Spleen (tissue), 11 donors: ENCODE measurements at regions not wholly inside any gene's neighbourhood (a gene's known extent, or its start where the extent isn't known, plus 50 kb on each side); places are given as distances from the start of the nearest gene placed in this dataset.

Experiments used
- DNase-seq: peaks from one replicate; pipeline ENCODE4 v3.0.0-alpha.2; 2020
- H3K27ac ChIP-seq, 8 donors: fragments of 200-600 bp; sonication (generic) in 7 of 8; 1 replicate in 4 of 8; 2 replicates in 4 of 8; pipeline versions ENCODE4 v1.5.0 to v1.8.0; 2016 to 2021; ENCODE audit warnings: inconsistent platforms in 4 of 8, mild to moderate bottlenecking in 4 of 8, moderate library complexity in 1 of 8
- H3K27me3 ChIP-seq, 7 donors: fragments of 200-600 bp; sonication (generic) in 6 of 7; replicated peaks in 1 of 7; 1 replicate in 4 of 7; 2 replicates in 3 of 7; pipeline versions ENCODE4 v1.5.0 to v1.8.0; 2016 to 2021; ENCODE audit warnings: inconsistent platforms in 3 of 7, mild to moderate bottlenecking in 1 of 7
- H3K36me3 ChIP-seq, 6 donors: fragments of 200-600 bp; sonication (generic) in 5 of 6; 1 replicate in 4 of 6; 2 replicates in 2 of 6; pipeline versions ENCODE4 v1.5.0 to v1.8.0; 2016 to 2021; ENCODE audit warnings: inconsistent platforms in 2 of 6
- H3K4me1 ChIP-seq, 6 donors: fragments of 200-600 bp; sonication (generic) in 5 of 6; 1 replicate in 3 of 6; 2 replicates in 3 of 6; pipeline versions ENCODE4 v1.5.0 to v1.8.0; 2016 to 2021; ENCODE audit warnings: inconsistent platforms in 3 of 6
- H3K4me3 ChIP-seq, 8 donors: fragments of 200-600 bp; sonication (generic) in 7 of 8; 1 replicate in 4 of 8; 2 replicates in 4 of 8; pipeline versions ENCODE4 v1.5.0 to v1.8.0; 2016 to 2021; ENCODE audit warnings: inconsistent platforms in 4 of 8, mild to moderate bottlenecking in 4 of 8, moderate library complexity in 2 of 8
- H3K9me3 ChIP-seq, 8 donors: fragments of 200-600 bp; sonication (generic) in 7 of 8; 1 replicate in 4 of 8; 2 replicates in 4 of 8; pipeline versions ENCODE4 v1.5.0 to v1.8.0; 2016 to 2021; ENCODE audit warnings: inconsistent platforms in 4 of 8
- CTCF ChIP-seq, 11 experiments: fragments of 200-600 bp in 7 of 11; fragments of 450-650 bp in 4 of 11; sonication (generic) in 4 of 11; IDR thresholded peaks in 8 of 11; conservative IDR thresholded peaks in 3 of 11; 1 replicate in 7 of 11; 2 replicates in 4 of 11; pipeline versions ENCODE4 v1.4.0 to v1.8.0; 2016 to 2021; ENCODE audit warnings: antibody characterized with exemption in 11 of 11, inconsistent platforms in 4 of 11, mild to moderate bottlenecking in 1 of 11
- POLR2A ChIP-seq, 3 donors: fragments of 450-650 bp; IDR thresholded peaks; one replicate each; pipeline ENCODE4 v1.5.1; 2017; ENCODE audit warnings: antibody characterized with exemption in 3 of 3, mild to moderate bottlenecking in 1 of 3
- POLR2AphosphoS5 ChIP-seq, 3 donors: sonication (generic); formaldehyde crosslinking; IDR thresholded peaks; one replicate each; pipeline ENCODE4 v1.5.1; 2017; ENCODE audit warnings: antibody characterized with exemption in 3 of 3
- WGBS, 5 donors: extraction: QIAGEN DNeasy Blood & Tissue Kit in 3 of 5; methylation state at CpG; one replicate each; pipeline versions ENCODE4 v1.1.5 to v1.1.7; 2013 to 2018; 5-methylcytosine and 5-hydroxymethylcytosine counted together
- intact Hi-C: fragments of 100-400 bp; cut with DNase I; formaldehyde crosslinking; loops from one replicate; pipeline ENCODE4 v1.15.0; 2023; ENCODE audit warnings: low total_unique reads
- donor health status: healthy with polysubstance abuse.
- donor health status: DM: no; HTN: no; CAD: no; lungs with moderate emphysema.
- donor health status: DM: no; HTN: no; CAD: no.
- donor health status: Bipolar disorder and iron deficiency.
- donor health status: healthy.
- donor health status: DM: no; HTN: no; CAD: no.
- donor health status: DM: yes; HTN: yes; CAD: no.

DNA sequence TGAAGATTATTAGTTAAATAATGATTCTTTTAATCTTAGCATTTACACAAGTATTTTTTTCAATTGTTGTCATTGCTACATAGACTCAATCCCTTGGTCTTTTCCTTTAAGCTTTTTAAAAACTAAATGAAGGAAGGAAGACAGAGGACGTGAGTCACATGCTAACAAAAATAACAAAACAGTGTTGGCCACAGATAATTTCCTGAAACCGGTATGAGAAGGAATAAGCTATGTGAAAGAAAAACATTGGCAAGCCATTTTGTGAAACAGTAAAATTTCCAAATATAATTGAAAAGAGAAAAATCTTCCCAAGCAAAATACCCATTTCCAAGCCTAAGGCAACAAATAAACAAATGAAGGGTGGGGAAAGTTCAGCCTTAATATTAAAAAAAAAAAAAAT lies 223.0 kb downstream of the AHR start:
- peaks cover 0 to 4% (median 0%) of the 10 kb centered on the region in 6 donors for H3K4me1 ChIP-seq
- 10 to 21% (median 15%) methylated on average over 2 of the region's 2 CpGs for WGBS, 5 donors
- H3K27me3 ChIP-seq = no peaks in the 10 kb centered on the region
- DNase-seq = no peak
- H3K9me3 ChIP-seq = no peaks in the 10 kb centered on the region
- peak overlapping the region in 3 of 8 donors; percentile 1 to 22 (median 6) for H3K27ac ChIP-seq
- no peaks in the 10 kb centered on the region for H3K36me3 ChIP-seq
- no peak for TF ChIP-seq POLR2A (IDR thresholded peaks at IDR 0.05)
- no peak overlapping the region for H3K4me3 ChIP-seq
- intact Hi-C loops = loop anchor here (10.0 kb wide), 1 partner anchor 217 kb away; no protein-coding TSS in a partner anchor

- no peaks in the 10 kb centered on the region for H3K36me3 ChIP-seq
- no peak for DNase-seq
- no peaks in the 10 kb centered on the region for H3K9me3 ChIP-seq
- no peaks in the 10 kb centered on the region for H3K27me3 ChIP-seq
- 52 to 64% (median 61%) methylated on average over 7 of the region's 7 CpGs for WGBS, 5 donors
- no peak for TF ChIP-seq CTCF (IDR thresholded peaks at IDR 0.05 in 8 of 11, conservative IDR thresholded peaks at IDR 0.05 in 3 of 11)
- TF ChIP-seq POLR2AphosphoS5 (IDR thresholded peaks at IDR 0.05) = no peak
- TF ChIP-seq POLR2A (IDR thresholded peaks at IDR 0.05) = no peak
- H3K27ac ChIP-seq = no peak overlapping the region
- H3K4me1 ChIP-seq = peaks cover 0 to 4% (median 0%) of the 10 kb centered on the region in 6 donors
- intact Hi-C loops = loop anchor here (10.0 kb wide), 1 partner anchor 219 kb away; no protein-coding TSS in a partner anchor
- H3K4me3 ChIP-seq = no peak overlapping the region
Measured at GRCh38 chr7:17523813-17524739, 225.6 kb downstream of the AHR start.

DNA sequence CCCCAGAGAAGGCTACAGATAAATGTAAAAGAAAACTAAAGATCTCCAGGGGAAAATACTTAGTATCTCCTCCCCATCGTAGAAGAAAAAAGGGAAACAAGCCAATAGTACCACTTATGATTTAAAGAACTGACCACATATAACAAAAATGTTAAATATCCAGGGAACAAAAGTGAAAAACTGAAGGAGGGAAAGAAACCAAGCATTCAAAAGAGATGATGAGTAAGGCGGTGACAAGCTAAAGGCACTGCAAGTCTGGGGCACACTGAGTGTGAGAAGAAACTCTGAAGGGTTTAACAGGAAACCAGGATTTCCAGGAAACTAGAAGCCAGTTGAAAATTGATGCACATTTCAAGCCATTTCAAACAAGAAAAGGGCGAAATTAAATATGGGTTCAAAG lies 226.3 kb downstream of the AHR start:
- no peaks in the 10 kb centered on the region for H3K27me3 ChIP-seq
- intact Hi-C loops = loop anchor here (10.0 kb wide), 1 partner anchor 220 kb away; no protein-coding TSS in a partner anchor
- 71 to 80% (median 77%) methylated on average over 3 of the region's 3 CpGs for WGBS, 5 donors
- no peak for TF ChIP-seq POLR2AphosphoS5 (IDR thresholded peaks at IDR 0.05)
- no peak for TF ChIP-seq CTCF (IDR thresholded peaks at IDR 0.05 in 8 of 11, conservative IDR thresholded peaks at IDR 0.05 in 3 of 11)
- no peak for TF ChIP-seq POLR2A (IDR thresholded peaks at IDR 0.05)
- H3K4me1 ChIP-seq = peaks cover 0 to 4% (median 0%) of the 10 kb centered on the region in 6 donors
- no peak overlapping the region for H3K4me3 ChIP-seq
- H3K27ac ChIP-seq = no peak overlapping the region
- H3K36me3 ChIP-seq = no peaks in the 10 kb centered on the region
- H3K9me3 ChIP-seq = no peaks in the 10 kb centered on the region
- no peak for DNase-seq

GRCh38 chr7:17526621-17527020 lies 228.2 kb downstream of the AHR start:
- intact Hi-C loops = loop anchor here (10.0 kb wide), 1 partner anchor 222 kb away; no protein-coding TSS in a partner anchor

More at GRCh38 chr7:17526621-17527020, 228.2 kb downstream of the AHR start:
- Histone ChIP-seq H3K27me3 (no peaks in the 10 kb centered on the region), H3K4me1 (peaks cover 0 to 4% (median 0%) of the 10 kb centered on the region in 6 donors), H3K9me3 (no peaks in the 10 kb centered on the region), H3K27ac (no peak overlapping the region), H3K4me3 (no peak overlapping the region), H3K36me3 (no peaks in the 10 kb centered on the region)
- TF ChIP-seq POLR2AphosphoS5 (IDR thresholded peaks at IDR 0.05) = no peak
- TF ChIP-seq CTCF (IDR thresholded peaks at IDR 0.05 in 8 of 11, conservative IDR thresholded peaks at IDR 0.05 in 3 of 11) = no peak
- no peak for TF ChIP-seq POLR2A (IDR thresholded peaks at IDR 0.05)
- no peak for DNase-seq
